HuH-7 (cell line): ENCODE measurements at regions not wholly inside any gene's neighbourhood (a gene's known extent, or its start where the extent isn't known, plus 50 kb on each side); places are given as distances from the start of the nearest gene placed in this dataset.

Experiments used
- DNase-seq: peaks from one replicate; pipeline ENCODE4 v3.0.0; 2011; ENCODE audit warnings: low spot score

DNA sequence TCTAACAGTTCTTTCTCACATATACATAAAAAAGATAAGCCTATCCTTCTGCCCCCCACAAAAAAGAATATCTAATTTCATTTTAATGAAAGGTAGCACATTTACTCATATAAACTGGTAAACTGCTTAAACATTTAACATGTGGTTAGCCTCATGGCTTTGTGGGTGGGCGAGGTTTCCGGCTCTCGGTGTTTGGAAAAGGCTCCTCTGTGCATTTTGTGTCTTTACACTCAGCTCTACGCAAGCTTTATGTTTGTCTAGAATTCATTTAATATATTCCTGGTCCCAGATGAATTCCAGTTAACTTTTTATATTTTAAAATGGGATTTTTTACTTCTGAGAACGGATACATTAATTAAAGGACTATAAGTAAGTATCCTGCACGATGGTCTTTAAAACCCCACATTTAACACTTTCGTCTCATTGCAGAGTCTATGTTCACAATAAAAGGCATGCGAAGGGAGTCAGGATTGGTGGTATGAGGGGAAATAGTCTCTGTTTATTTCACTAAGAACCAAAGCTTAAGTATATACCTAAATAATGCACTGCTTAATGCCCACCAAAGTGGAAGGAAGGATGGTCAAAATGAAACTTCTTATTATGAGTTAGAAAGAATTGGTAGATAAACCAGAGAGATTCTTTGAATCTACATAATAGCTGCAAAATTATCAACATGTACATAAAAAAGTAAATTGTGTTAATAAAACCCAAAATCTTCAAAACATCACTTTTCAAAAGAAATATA is 197.2 kb downstream of the CRPPA start:
- no peak for DNase-seq

DNA sequence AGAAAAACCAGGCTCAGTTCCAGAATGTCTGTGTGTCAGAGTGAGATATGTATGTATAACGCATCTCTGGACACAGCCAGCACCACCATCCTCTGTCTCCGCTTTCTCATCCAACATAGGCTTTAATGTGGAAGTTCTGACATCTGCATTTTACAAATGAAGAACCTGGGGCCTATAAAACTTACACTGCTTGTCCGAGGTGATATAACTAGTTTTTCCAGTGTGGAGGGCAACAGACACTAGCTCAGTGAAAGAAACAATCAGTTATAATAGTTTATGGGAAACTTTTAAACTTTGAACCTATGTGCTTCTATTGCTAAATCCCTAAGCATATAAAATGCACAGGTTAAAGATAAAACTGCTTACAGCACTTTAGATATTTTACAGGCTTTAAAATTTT is 208.7 kb downstream of the CRPPA start:
- DNase-seq: no peak

DNA sequence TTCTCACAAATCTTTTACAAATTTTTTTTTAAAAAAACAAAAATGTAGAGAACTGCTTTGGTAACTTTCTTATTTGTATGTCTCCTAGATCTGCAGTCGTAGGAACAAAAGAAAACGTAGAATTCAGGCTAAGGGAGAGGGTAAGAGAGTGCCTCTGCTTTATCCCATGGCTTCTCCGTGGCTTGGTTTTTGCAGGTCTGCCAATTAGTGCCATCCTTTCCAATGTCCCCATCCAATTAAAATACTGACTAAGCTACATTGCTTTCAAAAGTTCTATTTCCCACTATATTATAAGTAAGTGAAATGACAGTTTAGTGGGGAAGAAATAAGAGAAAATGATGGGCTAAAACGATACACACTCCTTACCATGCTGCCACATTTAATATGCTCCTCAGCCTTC is 209.3 kb downstream of the CRPPA start:
- DNase-seq: no peak

DNA sequence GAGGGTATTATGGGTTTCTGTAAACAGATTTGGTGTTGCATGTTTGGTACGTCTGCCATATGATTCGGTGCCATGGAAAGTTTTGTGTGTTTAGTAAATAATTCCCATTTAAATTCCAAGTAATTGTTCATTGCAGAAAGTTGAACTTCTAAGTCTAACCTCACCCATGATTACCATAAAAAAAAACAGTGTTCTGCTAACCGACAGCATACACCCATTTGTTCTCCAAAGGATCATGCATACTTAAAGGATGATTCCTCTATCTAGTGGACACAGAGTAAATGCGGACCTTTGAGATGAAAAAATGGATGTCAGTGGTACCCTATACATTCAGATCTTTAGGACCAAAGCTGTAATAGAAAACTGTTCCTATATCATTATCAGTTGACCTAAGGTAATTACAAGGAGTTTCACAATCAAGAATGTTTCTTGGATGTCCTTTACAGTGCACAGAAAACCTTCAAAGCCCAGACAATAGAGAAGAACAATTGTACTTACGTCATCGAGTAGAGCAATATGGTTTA is 209.9 kb downstream of the CRPPA start:
- DNase-seq: no peak

DNA sequence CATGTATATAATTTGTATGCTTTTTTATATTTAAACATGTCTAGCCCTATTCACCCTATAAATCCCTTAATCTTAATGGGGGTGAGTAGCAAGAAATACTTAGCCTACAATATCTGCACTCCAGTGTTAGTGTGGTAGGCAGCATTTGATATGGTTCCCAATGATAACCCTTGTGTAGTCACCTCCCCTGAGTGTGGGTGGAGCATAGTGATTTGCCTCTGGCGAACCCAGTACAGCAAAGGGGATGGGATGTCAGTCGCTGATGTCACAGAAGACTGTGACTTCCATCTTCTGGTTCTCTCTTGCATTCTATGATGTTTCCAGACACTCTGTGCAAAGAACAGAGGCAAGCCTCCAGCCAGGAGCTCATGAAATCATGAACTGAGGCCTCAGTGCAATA is 211.2 kb downstream of the CRPPA start:
- no peak for DNase-seq

DNA sequence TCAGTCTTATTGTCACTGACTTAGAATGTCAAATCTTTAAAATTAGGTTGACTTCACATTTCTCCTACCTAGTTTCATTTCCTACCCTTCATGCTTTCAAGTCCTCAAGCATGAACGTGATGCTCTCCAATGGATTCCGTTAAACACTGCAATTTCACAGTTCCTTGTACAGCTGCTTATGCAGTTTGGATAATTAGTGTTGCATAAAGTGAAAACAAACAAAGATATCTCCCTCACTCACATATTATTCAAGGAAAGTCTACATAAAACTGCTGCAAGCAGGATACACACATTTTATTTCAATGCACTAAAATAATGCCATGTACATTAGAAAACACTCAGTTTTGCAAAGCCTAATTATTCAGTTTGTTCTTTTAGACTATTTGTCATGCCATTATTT is 214.0 kb downstream of the CRPPA start:
- no peak for DNase-seq

DNA sequence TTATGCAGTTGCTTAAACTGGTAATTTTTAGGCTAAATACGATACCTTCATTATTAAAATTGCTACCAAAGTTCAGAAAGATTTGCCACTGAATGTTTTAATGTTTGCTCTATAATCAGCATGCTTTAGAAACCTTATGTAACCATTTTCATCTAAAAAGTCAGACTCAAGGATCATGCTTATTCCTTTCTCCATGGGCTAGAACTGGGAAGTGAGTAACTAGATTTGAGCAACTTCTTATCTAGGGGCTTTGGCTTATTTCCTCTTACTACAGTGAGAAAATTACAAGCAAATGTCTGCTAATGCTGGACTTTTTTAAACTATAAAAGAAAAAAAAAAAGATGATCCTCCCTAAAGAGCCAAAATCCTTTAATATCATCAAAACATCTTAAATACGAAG is 215.9 kb downstream of the CRPPA start:
- DNase-seq: no peak

DNA sequence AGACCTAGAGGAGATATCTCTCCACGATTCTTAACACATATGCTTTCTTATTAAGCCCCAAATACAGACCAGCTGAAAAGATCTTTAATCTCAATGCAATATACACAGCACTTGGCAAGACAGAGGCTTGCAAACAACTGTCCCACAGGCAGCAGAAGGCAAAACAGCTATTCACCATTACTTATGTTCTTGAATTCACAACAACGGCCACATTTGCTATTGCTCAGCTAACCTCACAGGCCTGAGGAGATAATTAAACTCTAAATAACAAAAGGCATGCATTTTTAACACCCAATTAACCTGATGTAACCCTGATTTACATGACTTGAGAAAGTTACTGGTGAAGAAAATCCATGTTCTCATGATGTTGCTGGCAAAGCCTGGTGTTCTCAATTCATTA is 216.4 kb downstream of the CRPPA start:
- DNase-seq: no peak

DNA sequence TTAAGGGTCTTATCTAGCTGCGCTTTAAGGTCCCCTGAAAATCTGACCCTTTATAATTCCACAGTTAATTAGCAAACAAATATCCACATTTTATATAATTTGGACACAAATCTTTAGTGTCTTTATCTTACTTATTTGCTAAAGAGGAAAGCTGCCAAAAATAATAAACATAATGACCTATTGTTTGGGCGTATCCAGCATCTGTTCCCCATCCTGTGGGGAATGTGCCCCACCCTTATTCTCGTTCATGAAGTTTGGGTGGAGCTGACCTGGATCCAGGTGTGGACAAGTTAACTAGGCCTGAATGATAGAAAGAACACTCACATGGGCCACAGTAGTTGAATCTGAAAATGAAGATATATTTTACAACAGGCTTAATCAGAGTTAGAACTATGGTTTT is 218.3 kb downstream of the CRPPA start:
- no peak for DNase-seq

DNA sequence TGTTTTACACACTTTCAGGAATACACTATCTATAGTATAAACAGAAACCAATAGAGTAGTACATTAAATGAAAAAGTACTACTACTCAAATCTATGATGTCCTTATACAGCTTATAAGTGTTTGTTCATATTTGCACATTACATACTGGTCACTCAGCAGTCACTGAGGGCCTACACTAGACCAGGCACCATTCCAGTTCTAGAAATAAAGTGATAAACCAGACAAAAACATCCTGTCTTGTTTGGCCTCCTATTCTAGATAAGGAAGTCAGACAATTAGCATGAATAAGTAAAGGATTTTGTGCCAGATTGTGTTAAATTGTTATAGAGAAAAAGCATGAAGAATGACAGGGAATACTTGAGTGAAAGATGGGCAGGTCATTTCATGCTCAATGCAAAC is 219.0 kb downstream of the CRPPA start:
- no peak for DNase-seq

DNA sequence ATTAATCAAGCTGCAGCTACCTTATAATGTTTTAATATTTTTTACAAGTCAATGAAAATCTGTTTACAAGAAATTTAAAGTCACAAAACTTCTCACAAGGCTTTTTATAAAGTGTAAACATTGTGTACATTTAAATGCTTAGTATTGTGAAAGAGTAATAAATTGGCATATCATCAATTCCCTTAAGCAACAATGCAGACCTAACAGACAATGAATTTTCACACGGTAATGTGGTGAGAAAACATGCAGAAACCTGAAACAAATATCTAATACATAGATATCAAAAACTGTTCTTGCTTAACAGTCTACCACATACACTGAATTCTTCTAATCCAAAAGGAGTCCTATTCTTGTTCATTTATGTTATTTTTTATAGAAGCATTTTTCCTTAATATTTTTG is 220.7 kb downstream of the CRPPA start:
- DNase-seq: no peak

DNA sequence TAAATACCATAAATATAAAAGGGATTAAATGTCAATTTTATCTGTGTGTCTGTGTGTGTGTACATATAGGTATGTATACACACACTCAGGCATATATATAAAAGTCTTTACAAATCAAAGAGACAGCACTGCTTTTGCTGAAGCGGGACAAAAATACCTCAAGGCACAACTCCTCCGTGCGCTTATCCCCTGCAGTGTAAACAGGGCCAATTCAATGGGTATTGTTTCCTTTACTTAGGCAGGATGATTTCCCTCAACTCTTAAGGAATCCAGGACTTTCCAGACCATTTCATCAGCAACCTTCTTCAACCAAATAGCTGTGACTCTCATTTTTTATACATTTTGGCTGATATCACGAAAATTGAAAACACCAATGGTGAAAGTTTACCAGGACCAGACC is 227.7 kb downstream of the CRPPA start:
- no peak for DNase-seq

DNA sequence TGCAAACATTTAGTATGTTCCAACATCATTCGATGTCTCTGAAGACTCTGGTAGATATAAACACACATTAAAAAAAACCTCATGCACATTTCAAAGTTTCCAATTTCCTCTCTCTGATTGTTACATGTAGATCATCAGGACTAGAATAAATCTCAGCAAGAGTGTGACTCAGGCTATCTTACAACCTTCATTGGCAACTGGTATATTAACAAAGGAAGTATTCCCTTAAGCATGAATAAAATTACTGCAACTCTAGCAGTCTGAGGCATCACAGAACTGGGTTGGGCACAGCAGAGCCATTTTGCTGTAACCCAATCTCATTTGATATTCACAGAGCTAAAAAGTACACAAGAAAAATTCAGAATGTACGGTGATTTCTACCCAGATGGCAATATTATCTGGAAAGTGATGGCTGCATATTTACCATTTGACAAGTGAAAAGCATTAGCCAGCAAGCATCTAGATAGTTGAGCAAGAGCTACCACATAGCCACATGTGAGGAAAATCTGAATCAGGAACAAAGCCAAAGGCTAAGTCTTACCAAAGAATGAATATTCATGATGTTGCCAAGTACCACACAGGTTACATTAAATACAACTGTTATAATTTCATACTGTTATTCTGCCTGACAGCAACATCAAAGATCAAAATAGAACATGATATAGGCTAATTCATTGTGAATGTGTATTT is 232.2 kb downstream of the CRPPA start:
- no peak for DNase-seq

DNA sequence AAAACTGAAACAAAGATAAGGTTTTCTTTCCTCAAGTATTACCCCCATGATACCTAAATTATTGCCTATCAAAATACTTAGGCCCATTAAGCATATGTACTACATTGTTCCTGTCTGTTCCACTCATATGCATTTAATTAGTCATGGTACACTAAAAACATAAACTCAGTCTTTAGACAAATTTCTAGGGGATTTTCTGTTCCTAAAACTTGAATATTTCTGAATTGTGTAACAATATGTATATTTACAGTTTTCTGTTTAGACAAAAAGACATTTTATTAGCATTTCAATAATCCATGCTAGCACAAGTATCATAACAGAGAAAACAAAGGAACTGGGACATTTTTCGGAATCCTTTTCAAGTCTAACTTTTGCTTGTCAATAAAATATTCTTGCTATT is 234.2 kb downstream of the CRPPA start:
- DNase-seq: no peak

DNA sequence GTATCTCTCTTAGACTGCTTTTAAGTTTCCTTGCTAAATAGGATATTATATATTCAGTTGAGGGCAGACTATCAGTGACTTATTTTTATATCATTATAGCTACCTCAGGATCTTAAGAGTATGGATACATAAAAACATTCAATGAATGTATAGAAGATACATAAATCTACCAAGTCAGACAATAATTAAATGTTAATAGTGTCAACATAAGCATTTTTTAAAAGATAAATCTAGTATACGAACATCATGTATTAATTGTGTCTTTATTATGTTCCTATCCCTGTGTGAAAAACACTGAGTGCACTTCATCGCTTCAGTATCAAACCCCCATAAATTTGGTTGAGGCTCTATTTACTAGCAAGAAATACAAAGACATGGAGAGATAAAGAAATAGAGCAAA is 242.8 kb downstream of the CRPPA start:
- no peak for DNase-seq

DNA sequence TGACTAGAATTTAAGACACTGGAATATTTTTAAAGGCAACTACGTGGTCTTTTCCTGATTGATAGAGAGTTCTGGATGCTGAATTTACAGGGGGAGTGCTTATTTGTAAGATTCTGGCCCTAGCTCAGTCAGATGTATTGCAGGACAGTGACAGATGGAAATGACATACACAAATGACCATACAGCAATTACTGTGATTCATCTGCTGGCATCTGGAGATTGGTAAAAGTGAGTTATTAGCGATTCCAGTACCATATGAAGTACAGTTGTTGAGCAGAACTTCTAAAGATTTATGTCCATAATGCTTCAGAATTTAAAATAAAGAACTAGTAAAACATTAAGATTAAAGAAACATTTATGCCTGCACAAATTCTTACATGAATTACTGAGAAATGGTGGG is 243.2 kb downstream of the CRPPA start:
- no peak for DNase-seq

DNA sequence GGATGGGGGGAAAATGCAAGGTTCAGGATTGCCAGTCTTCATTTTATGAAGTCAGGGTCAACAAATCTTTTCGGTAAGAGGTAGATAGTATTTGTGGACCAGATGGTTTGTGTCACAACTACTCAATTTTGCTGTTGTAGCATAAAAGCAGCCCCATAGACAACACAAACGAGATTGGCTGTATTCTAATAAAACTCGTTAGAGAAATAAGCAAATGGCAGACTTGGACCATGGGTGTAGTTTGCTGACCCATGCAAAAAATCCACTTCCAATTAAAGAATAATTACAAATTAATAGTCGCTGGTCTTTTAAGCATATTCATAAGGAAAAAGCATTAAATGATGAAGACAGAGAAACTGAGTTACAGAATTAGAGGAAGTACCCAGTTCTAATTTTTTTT is 247.1 kb downstream of the CRPPA start:
- no peak for DNase-seq

DNA sequence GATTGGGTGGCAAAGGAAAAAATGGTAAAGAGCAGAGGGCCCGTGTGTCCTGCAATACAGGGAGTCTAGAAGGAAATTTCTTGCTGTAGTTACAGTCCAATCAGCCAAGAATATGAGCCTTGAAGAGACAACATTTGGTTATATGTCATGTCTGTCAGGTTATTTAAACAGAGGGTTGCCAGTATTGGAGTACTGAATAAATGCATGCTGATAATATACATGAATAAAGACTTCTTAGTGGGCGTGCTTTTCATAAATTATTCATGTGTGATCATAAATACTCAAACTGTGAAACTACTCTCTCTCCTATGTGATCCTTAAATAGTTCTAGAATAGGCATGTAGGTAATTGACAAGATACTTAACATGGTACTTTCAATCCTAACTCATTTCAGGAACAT is 249.0 kb downstream of the CRPPA start:
- no peak for DNase-seq

DNA sequence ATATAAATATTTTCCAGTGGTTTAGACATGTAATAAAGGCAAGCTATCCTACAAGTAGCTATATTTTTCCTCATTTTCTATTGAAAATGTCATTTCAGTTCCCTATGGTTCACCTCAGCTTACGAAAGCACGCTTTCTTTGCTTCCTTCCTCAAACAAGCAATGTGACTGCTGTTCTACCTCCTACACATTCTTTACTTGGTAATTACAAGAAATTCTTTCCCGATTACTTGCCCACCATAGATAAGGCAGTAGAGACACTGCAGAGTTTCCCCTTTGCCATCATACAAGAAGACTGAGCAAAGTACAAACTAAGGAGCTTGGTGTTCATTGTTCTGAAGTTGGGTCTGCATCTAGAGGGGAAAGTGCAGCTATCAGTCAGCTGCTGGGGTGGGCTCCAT is 249.4 kb downstream of the CRPPA start:
- DNase-seq: no peak

DNA sequence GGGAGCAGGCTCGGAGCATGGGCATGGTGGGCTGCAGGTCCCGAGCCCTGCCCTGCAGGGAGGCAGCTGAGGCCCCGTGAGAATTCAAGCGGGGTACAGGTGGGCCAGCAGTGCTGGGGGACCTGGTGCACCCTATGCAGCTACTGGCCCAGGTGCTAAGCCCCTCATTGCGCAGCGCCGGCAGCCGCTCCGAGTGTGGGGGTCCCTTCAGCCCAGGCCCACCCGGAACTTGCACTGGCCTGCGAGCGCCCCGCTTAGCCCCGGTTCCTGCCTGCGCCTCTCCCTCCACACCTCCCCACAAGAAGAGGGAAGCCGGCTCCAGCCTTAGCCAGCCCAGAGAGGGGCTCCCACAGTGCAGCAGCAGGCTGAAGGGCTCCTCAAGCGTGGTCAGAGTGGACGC is 250.7 kb downstream of the CRPPA start:
- DNase-seq: no peak

DNA sequence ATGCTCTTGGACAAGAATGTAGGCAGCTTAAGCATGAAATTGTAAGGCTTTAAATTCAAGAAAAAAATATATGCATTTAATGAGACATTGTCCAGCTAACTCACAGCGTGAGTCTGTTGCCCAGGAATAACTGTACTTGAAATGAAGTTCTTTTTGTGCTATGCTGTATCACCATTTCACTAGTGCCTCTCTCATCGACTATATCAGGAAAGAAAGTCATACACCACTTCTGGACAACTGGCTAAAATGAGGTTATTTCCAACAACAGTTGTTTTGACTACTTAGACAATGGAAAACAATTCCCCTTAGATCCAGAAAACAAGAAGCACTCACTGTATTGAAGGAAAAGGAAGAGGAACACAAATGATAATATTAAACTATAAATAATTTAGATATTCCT is 251.8 kb downstream of the CRPPA start:
- DNase-seq: no peak

DNA sequence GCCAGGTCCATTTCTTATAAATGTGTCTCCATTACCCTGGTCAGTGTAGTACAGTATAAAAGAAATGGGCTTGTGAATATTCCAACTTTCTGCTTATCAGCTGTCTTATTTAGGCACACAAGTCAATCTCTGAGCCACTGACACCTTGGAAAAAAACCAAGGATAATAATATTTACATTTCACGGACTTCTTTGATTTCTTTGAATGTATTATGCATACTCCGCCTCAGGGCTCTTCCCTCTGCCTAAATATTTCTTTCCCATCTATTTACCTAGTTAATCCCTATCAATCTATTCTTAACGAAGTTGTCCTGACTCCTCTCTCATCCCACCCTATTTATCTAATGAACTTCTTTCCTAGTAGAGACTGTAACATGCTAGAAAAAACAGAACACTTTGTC is 253.8 kb downstream of the CRPPA start:
- no peak for DNase-seq

DNA sequence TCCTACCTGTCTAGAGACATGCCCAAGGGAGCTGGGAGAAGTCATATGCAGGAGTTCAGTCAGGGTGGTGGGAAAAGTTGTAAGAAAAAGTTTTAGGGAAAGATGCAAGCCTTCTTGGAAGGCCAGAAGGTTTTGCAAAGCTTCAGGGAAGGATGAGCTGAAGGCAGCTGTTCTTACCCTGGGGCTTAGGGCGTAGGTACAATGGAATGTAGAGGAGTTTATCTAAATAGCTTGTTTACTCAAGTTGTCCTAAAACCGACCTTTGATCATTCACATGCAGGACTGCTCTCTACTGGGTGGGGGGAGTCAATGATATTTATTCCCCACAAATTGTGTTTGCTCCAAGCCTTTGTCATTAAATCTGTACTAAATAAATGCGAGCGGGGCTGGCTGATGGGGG is 277.0 kb downstream of the CRPPA start:
- DNase-seq: peak; percentile 10

DNA sequence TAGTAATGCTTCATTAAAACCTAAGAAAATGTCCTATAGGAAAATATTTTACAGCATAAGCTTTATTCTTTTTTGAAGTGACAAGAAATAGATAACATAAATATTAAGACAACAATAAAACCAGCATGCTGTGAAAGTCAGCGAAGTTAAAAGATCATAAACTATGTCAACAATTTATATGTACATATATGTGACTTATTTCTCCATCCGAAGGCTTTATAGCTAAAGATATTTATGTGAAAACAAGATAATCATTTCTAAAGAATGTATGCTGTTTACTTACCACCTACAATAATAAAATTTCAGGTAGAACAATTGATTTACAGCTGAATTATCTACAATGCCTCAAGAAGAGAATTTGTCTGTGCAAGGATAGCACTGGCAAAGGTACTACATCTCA is 283.4 kb downstream of the CRPPA start:
- no peak for DNase-seq
